ENCODE measurements at regions not wholly inside any gene's neighbourhood (a gene's known extent, or its start where the extent isn't known, plus 50 kb on each side); places are given as distances from the start of the nearest gene placed in this dataset.

DNA sequence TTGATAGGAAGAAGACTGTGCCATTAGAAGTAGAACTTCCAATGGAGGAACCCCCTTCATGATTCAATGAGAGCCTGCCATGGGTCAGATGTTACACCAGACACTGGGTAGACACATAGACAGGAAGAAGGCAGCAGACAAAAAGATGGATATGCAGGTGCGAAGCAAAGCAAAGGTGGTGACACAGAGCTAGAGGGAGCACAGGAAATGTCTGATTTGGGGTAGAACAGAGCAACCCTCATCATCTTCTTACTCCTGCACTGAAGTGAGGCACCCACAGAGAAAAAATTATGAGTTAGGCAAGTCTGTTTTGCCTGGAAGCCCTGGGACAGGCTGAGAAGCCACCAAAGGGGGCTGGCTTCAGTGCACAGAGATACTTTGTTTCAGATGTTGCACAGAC lies 240.2 kb downstream of the ANAPC1 start:
- TF ChIP-seq, protein P1, sequence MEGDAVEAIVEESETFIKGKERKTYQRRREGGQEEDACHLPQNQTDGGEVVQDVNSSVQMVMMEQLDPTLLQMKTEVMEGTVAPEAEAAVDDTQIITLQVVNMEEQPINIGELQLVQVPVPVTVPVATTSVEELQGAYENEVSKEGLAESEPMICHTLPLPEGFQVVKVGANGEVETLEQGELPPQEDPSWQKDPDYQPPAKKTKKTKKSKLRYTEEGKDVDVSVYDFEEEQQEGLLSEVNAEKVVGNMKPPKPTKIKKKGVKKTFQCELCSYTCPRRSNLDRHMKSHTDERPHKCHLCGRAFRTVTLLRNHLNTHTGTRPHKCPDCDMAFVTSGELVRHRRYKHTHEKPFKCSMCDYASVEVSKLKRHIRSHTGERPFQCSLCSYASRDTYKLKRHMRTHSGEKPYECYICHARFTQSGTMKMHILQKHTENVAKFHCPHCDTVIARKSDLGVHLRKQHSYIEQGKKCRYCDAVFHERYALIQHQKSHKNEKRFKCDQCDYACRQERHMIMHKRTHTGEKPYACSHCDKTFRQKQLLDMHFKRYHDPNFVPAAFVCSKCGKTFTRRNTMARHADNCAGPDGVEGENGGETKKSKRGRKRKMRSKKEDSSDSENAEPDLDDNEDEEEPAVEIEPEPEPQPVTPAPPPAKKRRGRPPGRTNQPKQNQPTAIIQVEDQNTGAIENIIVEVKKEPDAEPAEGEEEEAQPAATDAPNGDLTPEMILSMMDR (IDR thresholded peaks at IDR 0.05 in 4 of 5, conservative IDR thresholded peaks at IDR 0.05 in 1 of 5): no peak
- no peak for TF ChIP-seq POLR2A (IDR thresholded peaks at IDR 0.05)
